ENCODE measurements at regions not wholly inside any gene's neighbourhood (a gene's known extent, or its start where the extent isn't known, plus 50 kb on each side); places are given as distances from the start of the nearest gene placed in this dataset.

DNA sequence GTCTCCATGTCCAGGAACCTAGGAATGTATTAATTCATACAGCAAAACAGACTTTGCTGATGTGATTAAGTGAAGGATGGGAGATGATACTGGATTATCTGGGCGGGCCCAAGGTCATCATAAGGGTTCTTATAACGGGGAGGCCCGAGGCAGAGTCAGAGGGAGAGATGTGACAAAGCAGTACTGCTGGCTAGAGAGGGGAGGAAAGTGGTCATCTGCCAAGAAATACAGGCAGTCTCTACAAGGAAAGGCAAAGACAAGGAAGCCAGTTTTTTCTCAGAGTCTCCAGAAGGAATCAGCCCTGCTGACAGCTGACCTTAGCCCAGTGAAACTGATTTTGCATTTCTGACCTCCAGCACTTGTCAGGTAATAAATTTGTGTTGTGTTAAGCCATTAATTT, 66.2 kb upstream of the CORO2B start:
- TF ChIP-seq CTCF (IDR thresholded peaks at IDR 0.05; ENCODE audit: low read length): no peak
- TF ChIP-seq EZH2 (optimal IDR thresholded peaks at IDR 0.05; ENCODE audit: low read depth, low read length): no peak
- no peak for TF ChIP-seq EZH2phosphoT487 (IDR thresholded peaks at IDR 0.05; ENCODE audit: low read length)
